ENCODE measurements at regions not wholly inside any gene's neighbourhood (a gene's known extent, or its start where the extent isn't known, plus 50 kb on each side); places are given as distances from the start of the nearest gene placed in this dataset.
"Not testable (repeated sequence)": the region's sequence is repeated elsewhere in the genome, so short reads cannot be mapped to it uniquely, and the experiment has no call there.

GRCh38 chr7:114082642-114083165 is 163.9 kb upstream of the PPP1R3A start:
- no peak for DNase-seq
- intact Hi-C loops (cut with DNase I): loop anchor here (2.0 to 10.0 kb wide), 6 partner anchors 165 to 582 kb away; partner anchors contain the start of genes FOXP2 (in 2 of the 2) and PPP1R3A (in 2 of the 2)
- Histone ChIP-seq H3K4me3 (peak overlapping the region; percentile 85), H3K27me3 (ENCODE audit: insufficient read depth in 3 of 3, low read length in 2 of 3) (no peaks in the 10 kb centered on the region), H3K36me3 (ENCODE audit: insufficient read depth in 1 of 2, low read depth in 1 of 2) (no peaks in the 10 kb centered on the region), H3K4me1 (no peaks in the 10 kb centered on the region), H3K27ac (peak overlapping the region; percentile 93), H3K9me3 (no peaks in the 10 kb centered on the region)
- WGBS, 3 donors: 11 to 12% (median 12%) methylated on average over 30 of the region's 30 CpGs
- ATAC-seq: no peak
- TF ChIP-seq CTCF (IDR thresholded peaks at IDR 0.05): no peak

- no peaks in the 10 kb centered on the region for H3K9me3 ChIP-seq
- ATAC-seq: peak in 1 of 4 donors; percentile 27
- no peaks in the 10 kb centered on the region for H3K36me3 ChIP-seq (ENCODE audit: insufficient read depth in 1 of 2, low read depth in 1 of 2)
- 27 to 33% (median 32%) methylated on average over 6 of the region's 6 CpGs for WGBS, 3 donors
- TF ChIP-seq CTCF (IDR thresholded peaks at IDR 0.05): peak; percentile 65
- no peaks in the 10 kb centered on the region for H3K4me1 ChIP-seq
- H3K27me3 ChIP-seq (ENCODE audit: insufficient read depth in 3 of 3, low read length in 2 of 3): no peaks in the 10 kb centered on the region
- peak overlapping the region; percentile 85 for H3K4me3 ChIP-seq
- intact Hi-C loops (cut with DNase I): loop anchor here (2.0 to 10.0 kb wide), 6 partner anchors 165 to 583 kb away; partner anchors contain the start of genes FOXP2 (in 2 of the 2) and PPP1R3A (in 2 of the 2)
- DNase-seq: no peak
- H3K27ac ChIP-seq: peak overlapping the region; percentile 93
These were observed 163.0 kb upstream of the PPP1R3A start for GRCh38 chr7:114081606-114082425.

GRCh38 chr7:114077158-114077524 is 158.3 kb upstream of the PPP1R3A start:
- intact Hi-C loops (cut with DNase I): loop anchor here in 1 of 2 donors (5.0 to 10.0 kb wide), 3 partner anchors 458 to 785 kb away; no protein-coding TSS in a partner anchor
- not testable (repeated sequence) for H3K27ac ChIP-seq; H3K36me3 ChIP-seq (ENCODE audit: insufficient read depth in 1 of 2, low read depth in 1 of 2); H3K4me1 ChIP-seq; H3K27me3 ChIP-seq (ENCODE audit: insufficient read depth in 3 of 3, low read length in 2 of 3); ATAC-seq; H3K4me3 ChIP-seq; H3K9me3 ChIP-seq
- 96 to 98% (median 97%) methylated on average over 13 to 18 of the region's 18 CpGs for WGBS, 3 donors
- DNase-seq: peak in 1 of 2 donors; percentile 30

- H3K27ac ChIP-seq; H3K4me1 ChIP-seq; ATAC-seq; H3K9me3 ChIP-seq; H3K4me3 ChIP-seq; DNase-seq; H3K36me3 ChIP-seq (ENCODE audit: insufficient read depth in 1 of 2, low read depth in 1 of 2); H3K27me3 ChIP-seq (ENCODE audit: insufficient read depth in 3 of 3, low read length in 2 of 3): not testable (repeated sequence)
- 95 to 96% (median 96%) methylated on average over 36 to 37 of the region's 38 CpGs for WGBS, 3 donors
- intact Hi-C loops (cut with DNase I): loop anchor here in 1 of 2 donors (5.0 to 10.0 kb wide), 3 partner anchors 458 to 786 kb away; no protein-coding TSS in a partner anchor
These were observed 157.8 kb upstream of the PPP1R3A start for GRCh38 chr7:114076392-114077157.

GRCh38 chr7:114073701-114074100 is 154.9 kb upstream of the PPP1R3A start:
- no peak for TF ChIP-seq CTCF (IDR thresholded peaks at IDR 0.05)
- Histone ChIP-seq H3K9me3 (no peaks in the 10 kb centered on the region), H3K27ac (no peak overlapping the region), H3K36me3 (ENCODE audit: insufficient read depth in 1 of 2, low read depth in 1 of 2) (no peaks in the 10 kb centered on the region), H3K27me3 (ENCODE audit: insufficient read depth in 3 of 3, low read length in 2 of 3) (no peaks in the 10 kb centered on the region), H3K4me1 (no peaks in the 10 kb centered on the region), H3K4me3 (no peak overlapping the region)
- WGBS, 3 donors: 49 to 58% (median 50%) methylated on average over 2 of the region's 2 CpGs
- DNase-seq (no peak), ATAC-seq (no peak)
- intact Hi-C loops (cut with DNase I): loop anchor here in 1 of 2 donors (10.0 kb wide), 2 partner anchors 461 to 591 kb away; no protein-coding TSS in a partner anchor

Data from psoas muscle (tissue), 7 donors.